H1 (cell line): ENCODE measurements at regions not wholly inside any gene's neighbourhood (a gene's known extent, or its start where the extent isn't known, plus 50 kb on each side); places are given as distances from the start of the nearest gene placed in this dataset.

Experiments
- CTCF ChIA-PET: fragments of 300-600 bp; sonication (Branson Sonifier 250); formaldehyde crosslinking; loops from one replicate; lab custom pipeline; 2021; ENCODE audit not compliant: partially characterized antibody; lab: Charles Lee
- POLR2A ChIA-PET: fragments of 300-600 bp; sonication (Branson Sonifier 250); formaldehyde crosslinking; loops from one replicate; lab custom pipeline; 2021; ENCODE audit warnings: inconsistent platforms; ENCODE audit not compliant: partially characterized antibody; lab: Charles Lee
- DNase-seq, 2 experiments: peaks; one replicate each; pipeline versions ENCODE4 v3.0.0 to v3.0.0-alpha.2; 2010 to 2022; ENCODE audit warnings: low spot score in 2 of 2, low read depth in 1 of 2, mixed read lengths in 1 of 2
- FAIRE-seq: peaks from 2 replicates; lab custom pipeline; 2011; peaks lifted over from hg19 to GRCh38; lab: Jason Lieb, UNC
- H2AFZ ChIP-seq: 2 replicates; pipeline ENCODE4 v1.8.1; 2012; ENCODE audit warnings: low read length, inconsistent platforms
- H2AK5ac ChIP-seq: 2 replicates; pipeline ENCODE4 v1.6.1; 2013; ENCODE audit warnings: low read depth, low read length
- H2BK120ac ChIP-seq: replicated peaks from 2 replicates; pipeline ENCODE3; 2013; ENCODE audit warnings: low read depth, low read length, inconsistent platforms
- H2BK12ac ChIP-seq: 2 replicates; pipeline ENCODE4 v1.6.1; 2013; ENCODE audit warnings: low read depth, low read length
- H2BK15ac ChIP-seq: 2 replicates; pipeline ENCODE4 v1.6.1; 2013; ENCODE audit warnings: low read length
- H2BK20ac ChIP-seq: 2 replicates; pipeline ENCODE4 v1.6.1; 2013; ENCODE audit warnings: low read length
- H2BK5ac ChIP-seq: 2 replicates; pipeline ENCODE4 v1.6.1; 2013; ENCODE audit warnings: low read depth, low read length
- H3K14ac ChIP-seq: 2 replicates; pipeline ENCODE4 v1.6.1; 2013; ENCODE audit warnings: inconsistent platforms; ENCODE audit not compliant: insufficient read length
- H3K18ac ChIP-seq: 2 replicates; pipeline ENCODE4 v1.6.1; 2013; ENCODE audit warnings: low read length; ENCODE audit errors: extremely low read depth
- H3K23ac ChIP-seq: 2 replicates; pipeline ENCODE4 v1.6.1; 2013; ENCODE audit warnings: inconsistent platforms; ENCODE audit not compliant: insufficient read length
- H3K23me2 ChIP-seq: 2 replicates; pipeline ENCODE4 v1.6.1; 2013; ENCODE audit warnings: low read depth, low read length
- H3K27ac ChIP-seq: 2 replicates; pipeline ENCODE4 v1.6.1; 2011; ENCODE audit warnings: low read depth, low read length, inconsistent platforms
- H3K27me3 ChIP-seq, 4 experiments: replicated peaks in 1 of 4; 1 replicate in 1 of 4; 2 replicates in 3 of 4; pipeline versions ENCODE4 v1.6.1 to v1.8.1; 2011 to 2013; ENCODE audit warnings: low read length in 3 of 4, mild to moderate bottlenecking in 3 of 4, inconsistent platforms in 2 of 4, mixed read lengths in 2 of 4, moderate library complexity in 1 of 4; ENCODE audit not compliant: control insufficient read depth in 3 of 4, insufficient read depth in 3 of 4; ENCODE audit errors: extremely low read depth in 1 of 4
- H3K36me3 ChIP-seq, 4 experiments: 2 replicates each; pipeline versions ENCODE4 v1.6.1 to v1.8.1; 2011 to 2013; ENCODE audit warnings: mild to moderate bottlenecking in 4 of 4, low read length in 3 of 4, moderate library complexity in 2 of 4, control low read depth in 1 of 4, inconsistent platforms in 1 of 4; ENCODE audit not compliant: insufficient read depth in 4 of 4, control insufficient read depth in 2 of 4
- H3K4ac ChIP-seq: replicated peaks from 2 replicates; pipeline ENCODE3; 2013; ENCODE audit warnings: low read length, low read depth, mixed read lengths, inconsistent platforms; ENCODE audit not compliant: insufficient read length
- H3K4me1 ChIP-seq, 4 experiments: replicated peaks in 1 of 4; 1 replicate in 1 of 4; 2 replicates in 3 of 4; pipeline versions ENCODE4 v1.6.1 to v1.8.1; 2011 to 2013; ENCODE audit warnings: low read length in 3 of 4, inconsistent platforms in 2 of 4, mixed read lengths in 1 of 4; ENCODE audit not compliant: insufficient read depth in 4 of 4, control insufficient read depth in 3 of 4
- H3K4me2 ChIP-seq, 2 experiments: 2 replicates each; pipeline versions ENCODE4 v1.6.1 to v1.8.1; 2011 to 2013; ENCODE audit warnings: low read depth in 2 of 2, low read length in 2 of 2, control low read depth in 1 of 2, inconsistent platforms in 1 of 2, mild to moderate bottlenecking in 1 of 2; ENCODE audit not compliant: insufficient read depth in 1 of 2
- H3K4me3 ChIP-seq, 4 experiments: fragments of 200-600, 300-600 bp in 1 of 4; sonication (generic), shearing (Covaris generic), sonication (Bioruptor Twin) in 1 of 4; 2 replicates each; pipeline versions ENCODE4 v1.5.1 to v1.8.1; 2011 to 2016; ENCODE audit warnings: low read length in 4 of 4, low read depth in 3 of 4, control low read depth in 2 of 4, inconsistent platforms in 2 of 4, mild to moderate bottlenecking in 2 of 4, mixed read lengths in 1 of 4, moderate library complexity in 1 of 4; ENCODE audit not compliant: insufficient read depth in 2 of 4; ENCODE audit errors: extremely low read depth in 1 of 4
- H3K56ac ChIP-seq: replicated peaks from 2 replicates; pipeline ENCODE3; 2013; ENCODE audit warnings: low read depth, mild to moderate bottlenecking, mixed read lengths, low read length, inconsistent platforms; ENCODE audit not compliant: insufficient read length
- H3K79me1 ChIP-seq: 2 replicates; pipeline ENCODE4 v1.6.1; 2013; ENCODE audit warnings: low read depth, low read length, control low read depth
- H3K79me2 ChIP-seq, 2 experiments: 2 replicates each; pipeline versions ENCODE4 v1.6.1 to v1.8.1; 2012 to 2013; ENCODE audit warnings: low read length in 2 of 2, mild to moderate bottlenecking in 2 of 2, inconsistent platforms in 1 of 2; ENCODE audit not compliant: insufficient read depth in 2 of 2, control insufficient read depth in 1 of 2
- H3K9ac ChIP-seq, 4 experiments: replicated peaks in 1 of 4; 1 replicate in 1 of 4; 2 replicates in 3 of 4; pipeline versions ENCODE4 v1.6.1 to v1.8.1; 2011 to 2013; ENCODE audit warnings: low read depth in 3 of 4, low read length in 3 of 4, control low read depth in 2 of 4, mild to moderate bottlenecking in 2 of 4, moderate library complexity in 2 of 4, inconsistent platforms in 1 of 4; ENCODE audit errors: extremely low read depth in 1 of 4
- H3K9me3 ChIP-seq, 2 experiments: 2 replicates each; pipeline versions ENCODE4 v1.6.1 to v1.8.1; 2012 to 2013; ENCODE audit warnings: mild to moderate bottlenecking in 2 of 2, moderate library complexity in 2 of 2, control low read depth in 1 of 2, inconsistent platforms in 1 of 2, low read depth in 1 of 2, low read length in 1 of 2, mixed read lengths in 1 of 2; ENCODE audit not compliant: insufficient read depth in 2 of 2
- H4K20me1 ChIP-seq, 2 experiments: replicated peaks in 1 of 2; 2 replicates each; pipeline versions ENCODE3 to v1.8.1; 2011 to 2013; ENCODE audit warnings: inconsistent platforms in 2 of 2, low read length in 2 of 2, mild to moderate bottlenecking in 1 of 2; ENCODE audit not compliant: insufficient read depth in 2 of 2, control insufficient read depth in 1 of 2
- H4K5ac ChIP-seq: 2 replicates; pipeline ENCODE4 v1.6.1; 2013; ENCODE audit warnings: low read length, low read depth, mixed read lengths, inconsistent platforms; ENCODE audit not compliant: insufficient read length
- H4K8ac ChIP-seq: 2 replicates; pipeline ENCODE4 v1.8.0; 2013; ENCODE audit warnings: mild to moderate bottlenecking, moderate library complexity, low read length, inconsistent platforms; ENCODE audit not compliant: insufficient read depth; ENCODE audit errors: extremely low read depth
- H4K91ac ChIP-seq: replicated peaks from 2 replicates; pipeline ENCODE3; 2013; ENCODE audit warnings: low read length, mixed read lengths, inconsistent platforms; ENCODE audit not compliant: insufficient read length
- ASH2L ChIP-seq: fragments of 200-600, 300-600 bp; sonication (generic); IDR thresholded peaks from one replicate; pipeline ENCODE4 v1.7.1; 2017; ENCODE audit warnings: low read length
- BACH1 ChIP-seq: IDR thresholded peaks from 2 replicates; pipeline ENCODE4 v1.6.1; 2012; ENCODE audit warnings: low read length, improper control_type of control experiment
- CHD2 ChIP-seq: IDR thresholded peaks from 2 replicates; pipeline ENCODE4 v1.6.1; 2012; ENCODE audit warnings: low read length, improper control_type of control experiment
- EZH2 ChIP-seq: fragments of 200-600 bp; sonication (generic); IDR thresholded peaks from 2 replicates; pipeline ENCODE4 v1.7.1; 2012; ENCODE audit warnings: low read depth, mild to moderate bottlenecking, moderate library complexity, low read length, inconsistent platforms; ENCODE audit not compliant: severe bottlenecking
- KDM5A ChIP-seq: fragments of 200-600 bp; IDR thresholded peaks from 2 replicates; pipeline ENCODE4 v1.7.1; 2012; ENCODE audit warnings: mild to moderate bottlenecking, low read length, inconsistent platforms, mixed read lengths
- MAFK ChIP-seq: IDR thresholded peaks from 2 replicates; pipeline ENCODE4 v1.6.1; 2012; ENCODE audit warnings: low read depth, mild to moderate bottlenecking, improper control_type of control experiment, low read length
- SIX5 ChIP-seq: IDR thresholded peaks from 2 replicates; pipeline ENCODE4 v1.6.1; 2011; ENCODE audit warnings: mild to moderate bottlenecking, low read depth, low read length
- SUZ12 ChIP-seq: fragments of 200-600 bp; sonication (generic); IDR thresholded peaks from 2 replicates; pipeline ENCODE4 v1.6.1; 2012; ENCODE audit warnings: mild to moderate bottlenecking, inconsistent platforms, low read length, moderate library complexity, mixed read lengths
- TCF12 ChIP-seq: IDR thresholded peaks from 2 replicates; pipeline ENCODE4 v1.6.1; 2011; ENCODE audit warnings: low read depth, mild to moderate bottlenecking, low read length
- WGBS, 2 experiments: shearing (Covaris generic) in 1 of 2; methylation state at CpG; one replicate each; pipeline versions ENCODE4 v1.1.6 to v1.1.7; 2013 to 2015; ENCODE audit warnings: low lambda C conversion rate in 2 of 2, mixed read lengths in 2 of 2, inconsistent platforms in 1 of 2, low coverage in 1 of 2, missing lambda C conversion rate in 1 of 2; ENCODE audit not compliant: insufficient replicate concordance in 2 of 2, insufficient coverage in 1 of 2, insufficient read length in 1 of 2; ENCODE audit errors: extremely low coverage in 1 of 2, missing lambda C conversion rate in 1 of 2; 5-methylcytosine and 5-hydroxymethylcytosine counted together
- TF ChIP-seq, protein P1 (sequence below): IDR thresholded peaks from 2 replicates; pipeline ENCODE4 v1.6.1; 2011; ENCODE audit warnings: low read length, improper control_type of control experiment

DNA sequence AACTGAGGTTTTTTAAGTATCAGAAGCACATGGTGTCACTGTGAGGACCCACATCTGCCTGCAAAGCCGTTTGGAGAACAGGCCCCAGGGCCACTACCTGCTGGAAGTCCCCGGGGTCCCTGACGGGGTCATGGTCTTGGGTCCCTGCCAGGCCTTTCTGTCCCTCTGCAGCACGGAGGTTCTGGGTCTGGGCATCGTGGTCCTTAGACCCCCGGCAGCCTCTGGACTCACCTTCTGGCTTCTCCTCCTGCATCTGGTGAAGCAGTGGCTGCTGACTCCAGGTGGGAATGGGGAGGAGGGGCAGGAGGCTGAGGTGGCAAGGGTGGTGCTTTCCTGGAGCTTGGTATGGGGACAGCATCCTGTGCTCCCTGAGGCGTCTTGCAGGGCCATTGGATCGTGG lies 198.6 kb downstream of the TEX29 start:
- Histone ChIP-seq H3K4me1 (peaks cover 0 to 4% (median 1%) of the 10 kb centered on the region in 4 experiments; a peak in 3 of 7 replicates), H3K56ac (no peak overlapping the region), H3K36me3 (no peaks in the 10 kb centered on the region), H4K5ac (no peak overlapping the region), H3K27me3 (no peaks in the 10 kb centered on the region), H3K14ac (no peak overlapping the region), H2BK20ac (no peak overlapping the region), H4K91ac (no peak overlapping the region), H3K4ac (no peak overlapping the region), H3K4me3 (no peak overlapping the region), H3K9ac (no peak overlapping the region), H2AFZ (no peak overlapping the region), H2BK12ac (no peak overlapping the region), H3K23ac (no peak overlapping the region), H2AK5ac (no peak overlapping the region), H3K27ac (no peak overlapping the region), H3K23me2 (no peaks in the 10 kb centered on the region), H3K4me2 (no peak overlapping the region), H3K9me3 (no peaks in the 10 kb centered on the region), H2BK120ac (no peak overlapping the region), H3K79me2 (no peaks in the 10 kb centered on the region), H2BK15ac (no peak overlapping the region), H3K18ac (no peak overlapping the region), H4K20me1 (no peaks in the 10 kb centered on the region), H2BK5ac (no peak overlapping the region), H3K79me1 (no peaks in the 10 kb centered on the region), H4K8ac (no peak overlapping the region)
- ChIA-PET CTCF (interaction anchor here (0.6 to 1.1 kb wide), 2 partner anchors 34 to 482 kb away, joined by 3 read pairs; no protein-coding TSS in a partner anchor), POLR2A (no interaction called here)
- DNase-seq (no peak), FAIRE-seq (no peak)
- 94% methylated on average over 7 of the region's 8 CpGs; no CpG with 5 or more reads in 1 of the 2 experiments for WGBS, 2 experiments
- no peak for TF ChIP-seq BACH1
- no peak for TF ChIP-seq EZH2
- TF ChIP-seq SUZ12 = no peak
- TF ChIP-seq MAFK = no peak
- no peak for TF ChIP-seq CHD2
- no peak for TF ChIP-seq TCF12
- TF ChIP-seq KDM5A = no peak
- TF ChIP-seq ASH2L = no peak
- TF ChIP-seq, protein P1, sequence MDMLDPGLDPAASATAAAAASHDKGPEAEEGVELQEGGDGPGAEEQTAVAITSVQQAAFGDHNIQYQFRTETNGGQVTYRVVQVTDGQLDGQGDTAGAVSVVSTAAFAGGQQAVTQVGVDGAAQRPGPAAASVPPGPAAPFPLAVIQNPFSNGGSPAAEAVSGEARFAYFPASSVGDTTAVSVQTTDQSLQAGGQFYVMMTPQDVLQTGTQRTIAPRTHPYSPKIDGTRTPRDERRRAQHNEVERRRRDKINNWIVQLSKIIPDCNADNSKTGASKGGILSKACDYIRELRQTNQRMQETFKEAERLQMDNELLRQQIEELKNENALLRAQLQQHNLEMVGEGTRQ = no peak
- no peak for TF ChIP-seq SIX5
